Type B pancreatic cell (in vitro differentiated cells): ENCODE measurements at regions not wholly inside any gene's neighbourhood (a gene's known extent, or its start where the extent isn't known, plus 50 kb on each side); places are given as distances from the start of the nearest gene placed in this dataset.

Experiments used
- DNase-seq: peaks from one replicate; pipeline ENCODE4 v3.0.0; 2021; ENCODE audit warnings: mixed read lengths; ENCODE audit not compliant: unreplicated experiment; ENCODE audit errors: extremely low spot score
- H3K27ac Mint-ChIP-seq: 2 replicates; pipeline ENCODE4 v1.8.0; 2021; ENCODE audit warnings: mild to moderate bottlenecking, mixed read lengths
- H3K27me3 Mint-ChIP-seq: 2 replicates; pipeline ENCODE4 v1.8.0; 2021; ENCODE audit warnings: mixed read lengths
- H3K36me3 Mint-ChIP-seq: 2 replicates; pipeline ENCODE4 v1.8.0; 2021; ENCODE audit warnings: mixed read lengths
- H3K4me1 Mint-ChIP-seq: one replicate; pipeline ENCODE4 v1.8.0; 2021; ENCODE audit warnings: mixed read lengths; ENCODE audit not compliant: unreplicated experiment
- H3K4me3 Mint-ChIP-seq: 2 replicates; pipeline ENCODE4 v1.8.0; 2021; ENCODE audit warnings: mild to moderate bottlenecking, mixed read lengths
- H3K9me3 Mint-ChIP-seq: 2 replicates; pipeline ENCODE4 v1.8.0; 2021; ENCODE audit warnings: mixed read lengths
- TF ChIP-seq, protein P1 (sequence below): fragments of 200-600 bp; sonication (generic); conservative IDR thresholded peaks from 2 replicates; pipeline ENCODE4 v1.5.0; 2021; ENCODE audit warnings: antibody characterized with exemption, mild to moderate bottlenecking

DNA sequence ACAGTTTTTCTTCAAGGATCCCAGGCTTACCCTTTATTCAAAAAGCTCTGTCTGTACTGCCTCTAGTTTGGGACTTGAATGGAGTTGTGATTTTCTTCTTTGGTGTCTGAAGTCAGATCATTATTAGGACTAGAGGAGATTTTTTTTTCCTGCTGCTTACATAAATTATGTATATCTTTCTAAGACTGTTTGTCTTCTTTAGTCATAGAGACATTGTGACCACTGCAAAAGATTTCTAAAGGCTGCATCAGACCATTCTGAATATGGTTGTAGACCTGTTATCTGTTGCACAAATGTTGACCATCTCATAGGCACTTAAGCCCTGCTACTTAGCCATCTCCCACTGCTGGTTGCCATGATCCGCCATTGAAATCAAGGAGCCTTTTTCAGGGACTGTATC is 238.5 kb upstream of the SMARCA2 start:
- peaks cover 9% of the 10 kb centered on the region for H3K4me1 Mint-ChIP-seq
- TF ChIP-seq, protein P1, sequence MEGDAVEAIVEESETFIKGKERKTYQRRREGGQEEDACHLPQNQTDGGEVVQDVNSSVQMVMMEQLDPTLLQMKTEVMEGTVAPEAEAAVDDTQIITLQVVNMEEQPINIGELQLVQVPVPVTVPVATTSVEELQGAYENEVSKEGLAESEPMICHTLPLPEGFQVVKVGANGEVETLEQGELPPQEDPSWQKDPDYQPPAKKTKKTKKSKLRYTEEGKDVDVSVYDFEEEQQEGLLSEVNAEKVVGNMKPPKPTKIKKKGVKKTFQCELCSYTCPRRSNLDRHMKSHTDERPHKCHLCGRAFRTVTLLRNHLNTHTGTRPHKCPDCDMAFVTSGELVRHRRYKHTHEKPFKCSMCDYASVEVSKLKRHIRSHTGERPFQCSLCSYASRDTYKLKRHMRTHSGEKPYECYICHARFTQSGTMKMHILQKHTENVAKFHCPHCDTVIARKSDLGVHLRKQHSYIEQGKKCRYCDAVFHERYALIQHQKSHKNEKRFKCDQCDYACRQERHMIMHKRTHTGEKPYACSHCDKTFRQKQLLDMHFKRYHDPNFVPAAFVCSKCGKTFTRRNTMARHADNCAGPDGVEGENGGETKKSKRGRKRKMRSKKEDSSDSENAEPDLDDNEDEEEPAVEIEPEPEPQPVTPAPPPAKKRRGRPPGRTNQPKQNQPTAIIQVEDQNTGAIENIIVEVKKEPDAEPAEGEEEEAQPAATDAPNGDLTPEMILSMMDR: no peak
- H3K27ac Mint-ChIP-seq: no peak overlapping the region
- H3K4me3 Mint-ChIP-seq: no peak overlapping the region
- peaks cover 5% of the 10 kb centered on the region for H3K9me3 Mint-ChIP-seq
- no peaks in the 10 kb centered on the region for H3K27me3 Mint-ChIP-seq
- no peak for DNase-seq
- no peaks in the 10 kb centered on the region for H3K36me3 Mint-ChIP-seq

- TF ChIP-seq, protein P1: no peak
- Mint-ChIP-seq H3K27me3 (peaks cover 9% of the 10 kb centered on the region), H3K36me3 (no peaks in the 10 kb centered on the region), H3K4me1 (no peaks in the 10 kb centered on the region), H3K4me3 (no peak overlapping the region), H3K9me3 (peaks cover 6% of the 10 kb centered on the region), H3K27ac (no peak overlapping the region)
- DNase-seq: no peak
Observed at GRCh38 chr9:1791191-1791590, 224.0 kb upstream of the SMARCA2 start.

GRCh38 chr9:1794547-1795270 is 220.4 kb upstream of the SMARCA2 start:
- Mint-ChIP-seq H3K27me3 (peaks cover 9% of the 10 kb centered on the region), H3K9me3 (peaks cover 6% of the 10 kb centered on the region), H3K36me3 (no peaks in the 10 kb centered on the region), H3K4me3 (no peak overlapping the region), H3K4me1 (no peaks in the 10 kb centered on the region), H3K27ac (no peak overlapping the region)
- TF ChIP-seq, protein P1: no peak
- DNase-seq: no peak

GRCh38 chr9:1804128-1804865 is 210.8 kb upstream of the SMARCA2 start:
- no peaks in the 10 kb centered on the region for H3K4me1 Mint-ChIP-seq
- H3K9me3 Mint-ChIP-seq: peaks cover 3% of the 10 kb centered on the region
- no peak overlapping the region for H3K4me3 Mint-ChIP-seq
- TF ChIP-seq, protein P1: no peak
- no peak overlapping the region for H3K27ac Mint-ChIP-seq
- DNase-seq: no peak
- no peaks in the 10 kb centered on the region for H3K36me3 Mint-ChIP-seq
- H3K27me3 Mint-ChIP-seq: no peaks in the 10 kb centered on the region

GRCh38 chr9:1829719-1830118 is 185.4 kb upstream of the SMARCA2 start:
- Mint-ChIP-seq H3K27me3 (peaks cover 12% of the 10 kb centered on the region), H3K36me3 (no peaks in the 10 kb centered on the region), H3K27ac (no peak overlapping the region), H3K4me3 (no peak overlapping the region), H3K9me3 (no peaks in the 10 kb centered on the region), H3K4me1 (no peaks in the 10 kb centered on the region)
- TF ChIP-seq, protein P1: no peak
- no peak for DNase-seq
